CD4-positive, alpha-beta T cell treated with Interleukin-4 for 4 hours (primary cell): ENCODE measurements at regions not wholly inside any gene's neighbourhood (a gene's known extent, or its start where the extent isn't known, plus 50 kb on each side); places are given as distances from the start of the nearest gene placed in this dataset.
A peak's percentile ranks its signal among the peaks of the same experiment; 100 is the strongest.

Experiments used
- DNase-seq: peaks from one replicate; pipeline ENCODE4 v3.0.0-alpha.2; 2020

DNA sequence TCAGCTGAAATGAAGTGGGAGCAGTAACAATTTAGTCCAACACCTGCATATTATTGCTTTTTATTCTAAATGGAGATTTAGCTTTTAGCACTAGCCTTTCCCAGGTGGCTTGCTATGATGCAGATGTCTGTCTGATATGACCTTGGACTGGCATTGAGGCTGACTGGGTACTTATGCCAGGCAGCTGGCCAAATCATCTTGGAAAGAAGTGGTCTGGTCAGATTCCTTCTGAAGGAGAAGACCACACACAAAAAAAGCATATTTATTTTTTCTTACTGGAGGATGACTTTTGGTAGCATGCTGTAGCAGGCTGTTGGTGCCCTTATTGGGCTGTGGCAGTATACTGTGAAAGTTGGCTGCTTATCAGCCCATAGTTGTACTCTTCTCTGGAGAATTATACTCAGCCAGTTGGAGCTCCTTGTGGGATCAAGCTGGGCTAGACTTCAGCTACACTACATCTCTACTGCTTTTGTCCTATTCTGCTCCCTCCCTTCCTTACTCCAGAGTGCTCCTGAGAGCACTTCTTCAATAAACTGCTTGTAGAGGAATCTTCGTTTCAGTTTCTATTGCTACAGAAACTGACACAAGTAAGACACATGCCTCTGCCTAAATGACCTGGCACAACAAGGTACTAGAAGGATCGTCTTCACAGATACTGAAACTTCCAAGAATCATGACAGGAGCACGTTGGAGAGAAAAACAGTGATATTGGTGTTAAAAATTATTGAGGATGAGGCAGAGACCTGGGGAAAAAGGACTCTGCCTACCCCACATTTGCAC, 196.8 kb upstream of the RPS6KA3 start:
- no peak for DNase-seq

DNA sequence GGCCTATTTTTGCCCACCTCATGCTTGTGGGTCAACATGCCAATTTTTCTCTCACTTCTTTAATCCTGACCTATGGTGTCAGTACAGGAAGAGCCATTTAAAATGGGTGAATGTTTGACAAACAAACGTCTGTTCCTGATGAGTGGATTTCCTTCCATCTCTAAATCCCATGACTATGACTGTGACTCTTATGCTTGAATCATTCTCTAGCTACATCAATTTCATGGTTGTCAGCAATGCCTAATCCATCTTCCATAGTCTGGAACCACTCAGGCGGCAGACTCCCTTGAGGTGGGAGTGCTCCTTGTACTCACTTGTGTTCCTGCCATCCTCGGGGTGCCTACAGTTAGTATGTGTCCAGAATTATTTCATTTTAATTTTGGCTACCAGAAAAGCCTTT, 194.9 kb upstream of the RPS6KA3 start:
- DNase-seq: no peak

DNA sequence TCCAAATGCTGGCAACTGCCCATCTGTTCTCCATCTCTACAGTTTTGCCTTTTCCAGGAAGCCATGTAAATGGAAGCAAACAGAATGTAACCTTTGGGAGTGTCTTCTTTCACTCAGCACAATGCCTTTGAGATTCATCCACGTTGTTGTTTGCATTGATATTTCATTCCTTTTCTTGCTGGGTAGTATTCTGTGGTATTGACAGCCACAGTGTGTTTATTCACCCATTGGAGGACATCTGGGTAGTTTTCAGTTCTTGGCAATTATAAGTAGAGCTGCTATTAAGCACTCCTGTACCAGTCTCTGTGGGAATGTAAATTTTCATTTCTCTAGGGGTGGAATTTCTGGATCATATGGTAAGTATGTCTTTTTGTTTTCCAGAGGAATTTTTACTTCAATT, 194.3 kb upstream of the RPS6KA3 start:
- DNase-seq: no peak

DNA sequence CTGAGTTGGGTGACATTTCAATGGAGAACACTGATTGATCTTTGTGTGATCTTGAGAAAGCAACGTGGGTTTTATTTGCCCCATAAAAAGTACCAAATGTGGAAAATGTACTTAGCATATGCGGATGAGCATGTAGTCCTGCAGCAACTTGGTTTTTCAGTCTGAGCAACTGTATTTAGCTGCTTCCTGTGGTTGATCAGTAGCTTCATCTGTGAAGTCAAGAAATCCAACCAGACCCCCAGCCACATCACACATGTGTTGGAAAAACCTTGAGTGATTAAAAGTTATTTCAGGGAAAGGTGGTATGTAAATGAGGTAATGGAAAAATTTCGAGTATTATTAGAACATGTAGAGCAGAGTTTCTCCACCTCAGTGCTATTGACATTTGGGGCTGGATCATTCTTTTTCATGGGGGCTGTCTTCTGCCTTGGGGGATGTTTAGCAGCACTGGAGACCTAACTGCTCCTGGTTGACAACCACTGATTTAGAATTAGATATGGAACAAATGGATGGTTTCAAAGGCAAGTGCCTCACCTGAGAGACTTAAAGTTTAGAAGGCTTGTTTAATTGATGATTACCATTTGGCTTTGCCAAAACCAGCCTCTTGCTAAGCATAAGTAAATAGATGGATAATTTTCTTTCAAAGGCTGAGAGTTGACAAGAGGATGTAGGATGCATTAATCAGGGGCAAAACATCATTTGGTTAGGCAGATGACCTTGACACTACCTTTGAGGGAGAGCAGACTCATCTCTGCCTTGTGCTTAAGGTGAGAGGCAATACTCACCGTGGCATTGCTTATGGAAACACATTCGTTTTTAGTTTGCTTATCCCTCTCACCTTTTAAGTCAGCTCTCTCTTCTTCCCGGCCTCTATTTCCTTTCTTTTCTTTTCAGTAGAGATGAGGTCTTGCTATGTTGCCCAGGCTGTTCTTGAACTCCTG, 193.0 kb upstream of the RPS6KA3 start:
- DNase-seq: no peak

DNA sequence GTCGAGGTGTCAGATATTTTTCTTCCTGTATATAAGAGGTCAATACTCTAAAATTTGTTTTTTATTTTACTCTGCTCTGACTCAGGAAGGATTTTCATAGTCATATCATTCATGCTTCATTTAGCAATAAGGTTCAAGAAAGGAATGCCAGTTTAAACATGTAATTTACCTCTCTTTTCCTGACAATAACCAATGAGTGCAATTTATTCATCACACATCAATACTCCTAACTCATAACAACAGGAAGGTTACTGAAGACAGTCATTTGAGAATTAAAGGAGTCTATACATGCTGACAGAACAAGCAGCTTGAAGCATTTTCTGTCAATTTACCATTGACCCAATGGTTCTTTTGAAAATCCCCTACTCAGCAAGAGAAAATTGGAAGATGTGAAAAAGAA, 190.3 kb upstream of the RPS6KA3 start:
- DNase-seq: no peak

DNA sequence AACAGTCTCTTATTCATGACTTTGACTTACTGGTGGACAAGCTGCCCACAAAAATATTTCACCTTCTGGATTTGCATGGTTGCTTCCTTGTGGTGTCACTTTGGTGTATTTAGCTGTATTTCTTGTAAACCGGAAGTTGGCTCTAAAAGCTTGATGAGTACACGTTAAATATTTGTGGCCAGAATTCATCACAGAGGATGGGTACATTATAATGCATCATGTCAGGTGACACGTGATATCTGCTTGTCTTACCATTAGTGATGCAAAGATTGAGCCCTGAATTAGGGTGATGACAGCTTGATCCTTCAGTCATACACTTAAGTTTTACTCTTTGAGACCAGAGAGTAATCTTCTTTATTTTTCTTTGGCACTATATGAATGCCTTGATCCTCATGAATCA, 188.3 kb upstream of the RPS6KA3 start:
- no peak for DNase-seq

DNA sequence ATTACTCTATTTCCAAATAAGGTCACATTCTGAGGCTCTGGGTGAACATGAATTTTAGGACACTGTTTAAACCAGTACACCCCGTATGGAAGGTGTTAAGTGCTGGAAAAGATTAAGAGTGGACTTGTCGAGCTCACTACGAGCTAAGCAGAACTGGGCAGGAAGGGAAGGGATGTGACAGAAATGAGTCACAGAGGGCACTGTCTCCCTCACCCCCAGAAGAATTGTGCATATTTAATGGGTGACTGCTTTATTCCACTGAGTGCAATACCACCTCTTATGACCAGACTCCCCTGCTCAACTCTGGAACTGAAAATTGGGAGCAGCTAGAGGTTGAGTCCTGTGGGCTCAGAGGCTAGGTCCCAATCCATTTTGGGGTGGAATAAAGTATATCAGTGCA, 187.4 kb upstream of the RPS6KA3 start:
- peak; percentile 35 for DNase-seq

DNA sequence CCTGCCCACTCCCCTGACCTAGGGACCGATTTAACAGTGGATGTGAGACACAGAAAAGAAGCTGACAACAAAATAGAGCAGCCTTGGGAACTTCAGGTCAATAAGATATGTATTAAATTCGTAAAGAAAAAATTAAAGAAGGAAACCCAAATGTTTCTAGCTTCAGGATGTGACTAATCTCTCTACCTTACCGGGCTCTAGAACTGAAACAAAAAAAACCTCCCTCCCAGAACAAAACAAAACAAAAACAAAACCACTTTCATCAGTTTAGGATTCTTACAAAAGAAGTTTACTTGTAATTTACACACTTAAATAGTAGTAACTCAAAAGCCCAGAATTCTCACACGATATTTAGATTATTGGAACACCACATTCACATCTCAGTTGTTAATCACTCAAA, 185.8 kb upstream of the RPS6KA3 start:
- peak; percentile 38 for DNase-seq

DNA sequence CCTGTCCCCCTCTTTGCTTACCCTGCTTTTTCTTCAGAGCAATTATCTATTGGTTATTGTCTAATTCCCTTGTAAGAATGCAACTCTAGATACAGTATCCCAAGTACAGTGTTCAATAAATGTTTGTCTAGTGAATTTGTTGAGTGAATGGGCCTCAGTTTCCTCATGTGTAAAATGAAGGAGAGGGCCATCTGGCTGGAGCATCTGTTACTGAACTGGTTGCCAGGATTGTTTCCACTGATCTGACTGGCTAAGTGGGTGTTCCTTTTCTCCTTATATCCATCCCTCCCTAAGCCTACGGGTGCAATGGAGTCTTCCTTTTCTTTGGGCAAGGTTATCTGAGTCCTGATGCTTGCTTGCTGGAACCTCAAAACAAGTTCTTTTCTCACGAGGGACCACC, 185.2 kb upstream of the RPS6KA3 start:
- no peak for DNase-seq

DNA sequence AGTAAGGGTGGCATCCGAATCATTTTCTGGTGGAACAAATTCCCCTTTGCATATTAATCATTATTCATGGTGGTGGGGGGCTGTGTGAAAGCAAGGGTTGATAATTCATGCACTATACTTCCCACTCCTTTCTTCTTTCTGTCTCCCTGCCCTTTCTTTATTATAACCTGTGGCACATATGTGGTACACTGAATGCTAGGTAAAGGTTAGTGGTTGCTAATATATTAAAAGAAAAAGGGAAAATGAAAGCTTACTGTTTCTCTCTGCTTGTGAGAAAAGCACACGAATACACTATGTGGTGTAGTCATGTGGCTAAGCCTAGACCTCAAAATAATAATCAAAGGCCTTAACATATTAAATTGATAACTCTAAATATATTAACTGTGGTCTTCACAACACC, 178.4 kb upstream of the RPS6KA3 start:
- DNase-seq: no peak

DNA sequence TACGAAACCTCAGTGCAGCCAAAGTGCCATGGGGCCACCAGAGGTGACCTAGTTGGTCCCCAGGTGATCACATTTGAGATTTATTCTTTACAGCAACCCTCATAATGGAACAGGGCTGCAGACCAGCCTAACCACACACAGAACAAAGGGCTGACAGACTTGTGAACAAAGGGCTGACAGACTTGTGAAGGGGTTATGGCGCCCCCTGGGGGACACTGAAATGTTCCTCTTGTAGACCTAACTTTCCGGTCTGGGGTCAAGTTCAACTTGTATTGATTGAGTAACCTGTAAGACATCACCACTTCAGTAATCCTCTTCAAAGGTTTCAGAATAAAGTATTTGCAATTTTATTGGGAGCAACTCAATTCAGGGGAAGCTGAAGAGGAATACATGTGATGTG, 175.9 kb upstream of the RPS6KA3 start:
- DNase-seq: peak; percentile 84

DNA sequence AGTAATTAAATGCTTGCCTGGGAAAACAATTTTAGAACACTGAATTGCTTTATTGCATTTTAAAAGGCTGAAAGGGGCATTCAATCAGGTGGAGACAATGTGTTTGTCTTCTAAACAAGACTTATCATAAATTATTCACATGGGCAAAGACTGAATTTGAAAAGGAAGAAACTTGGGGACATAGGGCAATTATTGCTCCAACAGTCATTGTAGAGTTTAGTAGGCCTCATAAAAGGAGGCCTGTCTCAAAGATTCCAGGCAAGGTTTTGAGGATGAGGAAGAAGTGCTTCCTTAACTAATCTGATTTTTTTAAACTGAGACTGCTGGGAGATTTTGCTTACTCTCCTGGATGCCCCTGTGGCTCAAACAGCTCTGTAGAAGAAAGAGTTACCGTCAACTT, 174.4 kb upstream of the RPS6KA3 start:
- no peak for DNase-seq

DNA sequence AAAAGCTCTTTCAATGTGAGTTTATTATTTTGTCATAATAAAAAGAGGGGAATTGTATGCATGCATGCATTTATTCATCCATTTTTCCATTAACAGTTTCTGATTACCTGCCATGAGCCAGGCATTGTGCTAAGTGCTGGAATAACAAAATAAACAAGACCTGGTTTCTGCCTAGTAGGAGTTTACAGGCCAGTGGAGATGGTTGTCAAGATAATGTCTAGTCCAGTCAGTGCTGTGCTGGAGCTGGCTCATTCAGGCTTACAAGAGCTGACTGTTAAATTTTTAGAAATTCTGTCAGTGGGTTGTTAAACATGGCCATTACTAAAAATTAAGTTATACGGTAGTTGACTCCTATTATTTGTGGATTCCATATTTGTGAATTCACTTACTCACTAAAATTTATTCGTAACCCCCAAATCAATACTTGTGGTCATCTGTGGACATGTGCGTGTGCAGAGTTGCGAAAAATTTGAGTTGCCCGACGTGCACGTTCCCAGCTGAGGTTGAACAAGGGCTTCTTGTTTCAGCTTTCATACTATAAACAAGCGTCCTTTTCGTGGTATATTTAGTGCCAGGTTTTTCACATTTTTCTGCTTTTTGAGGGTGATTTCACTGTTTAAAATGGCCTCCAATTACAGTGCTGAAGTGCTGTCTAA, 172.3 kb upstream of the RPS6KA3 start:
- DNase-seq: no peak

DNA sequence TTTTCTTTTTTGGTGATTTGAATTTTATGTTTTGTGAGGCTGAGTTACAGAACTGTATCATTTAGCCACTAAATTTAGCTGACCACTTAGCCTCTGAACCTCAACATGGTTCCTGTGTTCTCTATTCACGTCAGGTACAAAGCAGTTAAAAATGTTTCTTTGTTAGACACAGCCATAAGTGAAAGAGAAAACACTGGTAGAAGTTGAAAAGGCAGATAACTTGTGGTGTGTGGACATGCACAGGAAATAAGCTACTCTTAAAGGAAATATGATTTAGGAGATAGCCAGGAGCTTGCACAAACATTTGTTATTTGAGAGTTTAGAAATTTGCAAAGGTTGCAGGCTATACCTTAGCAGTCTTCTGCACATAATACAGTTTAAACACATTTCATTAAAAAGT, 171.0 kb upstream of the RPS6KA3 start:
- DNase-seq: peak; percentile 43

DNA sequence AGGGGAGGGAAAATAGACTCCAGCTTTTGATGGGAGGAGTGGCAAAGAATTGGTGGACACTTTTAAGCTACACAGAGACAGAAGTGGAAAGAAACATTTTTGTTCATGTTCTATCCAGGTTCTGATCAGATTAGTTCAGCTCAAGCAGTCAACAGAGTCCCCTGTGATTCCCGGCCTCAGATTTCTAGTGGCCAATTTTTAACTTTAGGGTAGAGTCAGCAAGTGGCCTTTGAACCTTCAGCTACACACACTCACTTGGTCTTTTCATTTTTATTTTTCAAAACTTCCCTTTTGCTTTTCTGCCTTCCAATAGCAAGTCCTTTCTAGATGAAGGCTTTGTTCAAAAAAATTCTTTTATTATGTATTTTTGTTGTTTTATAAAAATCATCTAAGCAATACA, 169.2 kb upstream of the RPS6KA3 start:
- DNase-seq: no peak

DNA sequence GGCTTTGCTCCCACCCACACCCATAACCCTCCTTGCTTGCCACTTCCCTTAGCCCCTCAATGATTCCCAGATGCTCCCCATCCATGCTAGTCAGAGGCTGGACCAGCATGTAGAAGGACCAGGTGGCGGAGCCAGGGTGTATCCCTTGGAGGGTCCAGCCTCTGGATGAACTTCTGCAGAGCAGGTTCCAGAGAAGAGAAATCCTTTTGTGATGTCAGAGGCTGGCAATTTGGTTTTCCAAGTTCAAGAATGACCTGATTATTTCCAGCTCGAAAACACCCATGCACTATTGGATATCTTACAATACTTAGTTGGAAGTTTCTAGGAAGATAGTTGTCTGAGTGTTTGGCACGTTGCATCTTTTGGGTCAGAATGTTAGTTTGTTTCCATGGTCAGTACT, 168.3 kb upstream of the RPS6KA3 start:
- DNase-seq: no peak

DNA sequence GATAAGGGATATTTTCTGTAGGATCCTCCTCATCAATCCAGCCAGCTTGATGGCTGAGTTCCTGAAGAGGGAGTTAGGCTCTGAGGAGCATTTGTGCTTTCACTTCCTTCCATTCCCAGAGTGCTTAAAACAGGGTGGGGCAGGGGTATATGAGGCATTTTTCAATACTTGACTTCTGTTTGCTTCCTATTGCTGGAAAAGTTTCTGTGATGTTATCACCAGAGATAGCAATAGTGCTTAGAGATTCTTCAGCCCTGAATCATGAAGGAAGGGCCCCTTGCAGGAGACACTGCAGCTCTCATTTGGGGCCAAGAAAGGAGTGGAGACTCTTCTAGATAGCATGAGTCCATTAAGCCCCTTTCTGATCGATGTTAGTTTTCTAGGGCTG, 166.7 kb upstream of the RPS6KA3 start:
- DNase-seq: no peak

DNA sequence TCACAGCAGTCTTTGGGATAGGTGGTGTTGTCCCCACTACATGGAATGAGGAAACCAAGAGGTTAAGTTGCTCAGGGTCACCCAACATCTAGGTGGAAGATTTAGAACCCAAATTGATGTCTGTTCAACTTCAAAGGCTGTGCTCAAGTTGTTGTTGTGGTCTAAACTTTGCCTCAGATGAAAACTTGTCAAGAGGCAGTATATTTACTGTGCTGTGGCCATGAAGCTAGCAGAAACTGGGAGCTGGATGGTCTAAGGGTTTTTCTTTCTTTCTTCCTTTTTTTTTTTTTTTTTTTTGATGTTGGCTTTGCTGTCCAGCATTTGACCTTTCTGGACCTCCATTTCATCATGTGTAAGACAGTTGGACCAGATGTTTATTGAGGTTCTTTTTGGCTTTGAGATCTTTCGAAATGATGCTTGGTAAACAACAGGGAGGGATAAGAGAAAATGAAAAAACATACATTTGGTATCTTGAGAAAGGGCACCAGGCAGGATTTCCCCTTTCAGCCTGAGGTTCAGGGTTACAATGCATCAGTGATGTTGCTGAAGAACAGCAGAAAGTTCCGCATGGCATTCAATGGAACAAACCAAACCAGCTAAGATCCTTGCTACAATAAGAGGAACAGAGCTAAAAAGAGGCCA, 166.2 kb upstream of the RPS6KA3 start:
- no peak for DNase-seq

DNA sequence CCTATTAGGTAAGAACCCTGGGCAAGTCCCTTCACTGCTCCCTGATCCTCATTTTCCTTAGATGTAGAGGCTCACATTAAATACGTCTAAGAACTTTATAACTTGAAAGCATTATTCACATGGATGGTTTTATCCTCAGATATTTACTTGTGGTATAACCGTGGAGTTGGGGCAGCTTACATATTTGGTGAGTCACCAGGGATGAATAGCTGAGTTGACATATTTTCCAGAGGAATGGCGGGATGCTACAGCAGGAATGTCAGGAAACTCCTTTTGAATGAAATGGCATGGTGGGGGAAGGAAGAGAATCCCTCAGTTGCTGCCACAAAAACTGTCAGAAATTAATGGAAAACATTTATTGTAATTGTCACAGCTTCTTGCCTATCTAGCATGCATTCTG, 165.3 kb upstream of the RPS6KA3 start:
- no peak for DNase-seq

DNA sequence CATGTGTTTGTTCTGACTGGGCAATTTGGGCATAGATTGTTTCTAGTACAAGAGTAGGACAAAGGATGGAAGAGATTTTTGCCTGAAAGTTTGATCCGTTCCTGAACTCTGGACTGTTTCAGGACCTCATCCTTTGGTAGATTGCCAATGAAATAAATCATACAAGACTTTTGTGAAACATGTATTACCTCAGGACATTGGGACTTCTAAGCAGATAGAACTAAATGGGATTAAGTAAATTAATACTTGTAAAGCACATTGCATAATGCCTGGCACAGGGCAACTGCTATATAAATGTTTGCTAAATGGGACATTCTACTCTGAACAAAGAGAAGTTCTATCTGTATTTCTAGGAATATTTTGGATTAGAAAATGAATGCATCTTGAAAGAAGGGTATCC, 164.8 kb upstream of the RPS6KA3 start:
- DNase-seq: no peak

DNA sequence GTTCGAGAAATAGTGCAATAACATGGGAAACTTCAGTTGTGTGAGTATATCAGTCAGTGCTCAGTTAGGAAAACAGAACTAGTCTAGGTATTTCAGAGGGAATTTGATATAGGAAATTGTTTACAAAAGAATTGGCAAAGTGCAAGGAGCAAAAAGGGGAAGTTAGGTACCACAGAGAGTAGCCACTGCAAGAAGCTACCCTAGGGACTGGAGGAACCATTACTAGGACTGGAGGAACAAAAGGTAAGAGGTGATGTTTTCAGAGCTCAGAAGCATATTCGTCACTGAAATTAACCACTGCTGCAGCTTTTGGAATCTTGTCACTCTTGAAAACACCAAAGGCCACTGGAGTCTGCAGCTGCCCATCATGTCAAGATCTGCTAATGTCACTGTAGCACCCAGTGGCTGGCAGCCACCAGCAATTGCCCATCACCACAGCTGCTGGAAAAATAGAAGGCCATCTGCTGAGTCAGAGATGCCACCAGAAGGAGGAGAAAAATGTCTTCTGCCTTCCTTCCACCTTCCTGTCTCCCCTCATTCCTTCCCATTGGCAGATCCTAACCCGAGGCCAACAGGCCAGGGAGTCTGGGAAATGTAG, 160.6 kb upstream of the RPS6KA3 start:
- DNase-seq: no peak

DNA sequence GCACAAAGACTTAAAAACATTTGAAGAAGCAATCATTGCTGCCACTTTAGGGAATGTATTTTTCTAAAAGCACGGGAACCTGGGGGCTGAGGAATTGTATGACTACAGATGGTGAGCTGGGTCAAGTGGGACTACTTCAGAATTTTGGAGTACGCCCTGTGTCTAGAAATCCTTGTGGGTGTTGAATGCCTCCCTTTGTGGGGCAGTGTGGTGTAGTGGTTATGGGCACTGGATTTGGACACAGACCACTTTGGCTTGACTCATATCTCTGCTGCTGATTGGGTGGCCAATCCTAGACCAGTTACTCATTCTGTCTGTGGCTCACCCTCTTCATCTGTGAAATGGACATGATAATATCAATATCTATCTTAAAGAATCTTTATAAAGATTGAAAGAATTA, 155.0 kb upstream of the RPS6KA3 start:
- no peak for DNase-seq

DNA sequence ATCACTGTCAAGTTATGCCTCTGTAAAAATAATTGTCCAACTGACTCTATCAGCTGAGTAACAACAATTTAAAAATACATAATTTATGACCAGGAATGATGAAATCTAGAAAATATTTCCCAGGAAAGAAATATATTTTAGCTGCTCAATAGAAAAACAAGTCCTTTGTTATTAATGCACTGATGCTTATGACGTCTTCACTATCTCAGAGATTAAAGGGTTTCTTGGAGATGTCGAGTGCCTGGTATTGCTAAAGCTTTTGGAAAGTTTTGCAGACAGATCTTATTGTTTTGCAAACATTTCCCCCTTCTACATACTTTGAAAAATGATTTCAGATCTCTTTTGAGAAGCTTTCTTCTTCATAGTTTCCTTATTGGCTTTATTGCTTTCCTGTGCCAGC, 154.6 kb upstream of the RPS6KA3 start:
- DNase-seq: no peak
